A204.1 (cell line): ENCODE measurements at regions not wholly inside any gene's neighbourhood (a gene's known extent, or its start where the extent isn't known, plus 50 kb on each side); places are given as distances from the start of the nearest gene placed in this dataset.
"Not testable (repeated sequence)": the region's sequence is repeated elsewhere in the genome, so short reads cannot be mapped to it uniquely, and the experiment has no call there.

Experiments used
- FAIRE-seq: peaks from 2 replicates; lab custom pipeline; 2012; peaks lifted over from hg19 to GRCh38; lab: Jason Lieb, UNC

DNA sequence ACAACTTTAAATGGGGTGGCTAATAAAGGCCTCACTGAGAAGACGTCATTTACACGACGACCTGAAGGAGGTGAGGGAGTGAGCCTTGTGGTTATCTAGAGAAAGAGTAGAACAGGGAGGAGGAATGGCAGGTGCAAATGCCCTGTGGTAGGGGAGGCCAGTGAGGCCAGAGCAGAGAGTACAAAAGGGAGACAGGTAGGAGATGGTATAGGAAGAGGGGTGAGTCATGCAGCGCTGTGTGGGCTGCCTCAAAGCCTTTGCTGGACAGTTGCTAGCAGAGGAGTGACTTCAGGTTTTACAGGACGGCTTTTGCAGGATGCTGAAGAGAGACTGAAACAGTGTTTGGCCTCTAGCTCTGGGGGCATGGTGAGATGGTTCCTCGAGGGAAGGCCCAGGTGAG is 116.0 kb downstream of the IER5 start:
- no peak for FAIRE-seq

DNA sequence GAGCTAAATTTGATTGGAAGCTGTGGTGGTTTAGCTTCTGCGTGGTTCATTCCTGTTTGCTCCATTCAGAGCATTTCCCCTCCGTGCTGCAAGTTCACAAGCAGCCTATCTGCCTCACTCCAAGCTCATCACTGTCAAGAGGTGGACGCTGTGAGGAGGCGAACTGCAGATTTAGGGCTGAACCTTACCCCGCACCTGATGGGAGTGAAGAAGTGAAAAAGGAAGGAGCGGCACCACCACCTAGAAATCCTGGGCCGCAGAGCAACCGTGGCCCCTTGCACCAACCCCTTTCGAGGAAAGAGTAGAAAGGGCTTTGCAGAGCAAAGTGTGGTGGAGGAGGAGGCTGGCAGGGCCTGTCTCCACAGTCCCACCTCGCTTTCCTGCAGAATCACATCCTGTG is 117.4 kb downstream of the IER5 start:
- no peak for FAIRE-seq

DNA sequence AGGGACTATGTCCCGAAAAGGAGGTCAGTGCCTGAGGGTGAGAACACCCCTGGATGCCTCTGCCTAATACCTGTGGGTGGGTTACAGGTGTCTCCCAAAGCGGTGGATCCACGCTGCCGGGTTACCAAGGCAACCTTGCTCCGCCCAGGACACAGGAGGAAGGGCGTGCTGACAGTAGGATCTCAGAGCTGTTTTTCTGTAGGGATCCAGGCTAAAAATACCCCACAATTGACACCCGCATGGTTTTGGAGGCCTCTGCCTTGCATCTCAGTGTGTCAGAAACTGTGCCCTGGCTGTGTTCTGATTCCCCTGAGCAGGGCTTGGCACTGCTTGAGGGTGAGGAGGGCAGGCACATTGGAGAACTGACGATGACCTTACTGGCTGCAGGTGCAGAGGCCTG is 118.0 kb downstream of the IER5 start:
- FAIRE-seq, result no peak

DNA sequence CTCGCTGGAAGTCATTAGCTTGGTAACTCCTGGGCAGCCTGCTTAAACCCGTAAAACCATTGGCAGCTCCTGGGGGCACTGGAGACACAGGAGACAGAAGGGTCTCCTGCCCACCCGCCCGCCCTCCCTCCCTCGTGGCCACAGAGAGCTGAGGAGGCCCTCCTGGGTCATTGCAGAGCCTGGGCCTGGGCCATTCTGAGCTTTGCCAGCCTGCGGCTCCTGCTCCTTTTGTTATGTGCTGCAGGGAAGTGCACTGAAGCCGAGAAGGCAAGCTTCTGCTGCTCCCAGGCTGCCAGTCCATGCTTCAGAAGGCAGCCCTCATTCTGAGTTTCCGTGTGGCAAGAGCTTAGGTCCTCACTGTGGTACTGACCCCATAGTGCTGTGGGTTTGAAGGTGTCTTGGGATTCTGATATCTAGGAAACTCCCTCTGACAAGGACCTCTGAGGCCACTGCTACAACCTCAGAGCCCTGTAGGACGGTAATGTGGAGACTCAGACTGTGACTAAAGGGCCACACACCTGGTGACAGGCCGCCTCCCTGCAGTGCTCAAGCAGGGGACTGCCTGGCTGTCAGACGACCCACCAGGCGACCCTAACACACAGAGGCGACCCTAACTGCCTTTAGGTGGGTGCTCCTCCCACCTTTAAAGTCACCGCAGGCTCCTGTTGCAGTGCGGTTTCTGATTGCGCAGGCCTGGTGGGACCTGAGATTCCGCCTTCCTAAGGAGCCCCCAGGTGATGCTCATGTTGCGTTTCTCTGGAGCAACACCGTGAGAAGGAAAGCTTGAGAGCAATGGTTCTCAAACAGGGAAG is 118.7 kb downstream of the IER5 start:
- no peak for FAIRE-seq

DNA sequence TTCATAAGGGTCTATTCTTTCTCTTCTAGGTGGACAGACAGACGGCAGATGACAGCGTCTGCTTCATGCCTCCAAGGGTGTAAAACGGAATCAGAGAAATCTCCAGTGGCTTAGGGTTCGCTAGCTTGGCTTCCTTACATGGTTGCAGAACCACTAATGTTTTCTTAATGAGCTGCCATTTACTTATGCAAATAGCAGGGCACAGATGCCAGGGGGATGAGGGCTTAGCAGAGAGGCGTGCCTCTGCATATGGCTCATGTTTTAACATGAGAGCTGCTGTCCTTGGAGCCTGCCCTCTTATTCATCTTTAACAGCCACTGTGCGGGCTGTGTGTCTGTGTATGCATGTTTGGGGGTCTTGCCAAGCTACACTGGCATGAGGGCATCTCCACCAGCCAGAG is 119.6 kb downstream of the IER5 start:
- no peak for FAIRE-seq

DNA sequence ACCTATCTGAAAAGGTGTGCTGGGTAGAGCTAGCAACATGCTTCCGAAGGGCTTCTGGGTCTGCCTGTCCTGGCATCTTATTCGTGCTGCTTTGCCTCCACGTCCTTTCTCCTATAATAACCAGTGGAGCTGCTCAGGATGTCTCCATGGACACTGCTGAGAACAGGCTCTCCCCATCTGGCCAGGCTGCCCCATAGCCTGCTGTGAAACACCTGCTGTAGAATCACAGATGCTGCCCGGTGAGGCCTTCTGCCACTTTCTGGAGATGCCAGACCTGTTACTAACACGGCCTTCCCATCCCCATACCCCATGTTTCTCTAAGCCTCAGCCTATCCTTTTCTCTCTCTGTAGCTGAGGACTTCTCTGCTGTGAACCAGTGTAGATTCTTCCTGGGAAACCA is 120.5 kb downstream of the IER5 start:
- FAIRE-seq, result no peak

DNA sequence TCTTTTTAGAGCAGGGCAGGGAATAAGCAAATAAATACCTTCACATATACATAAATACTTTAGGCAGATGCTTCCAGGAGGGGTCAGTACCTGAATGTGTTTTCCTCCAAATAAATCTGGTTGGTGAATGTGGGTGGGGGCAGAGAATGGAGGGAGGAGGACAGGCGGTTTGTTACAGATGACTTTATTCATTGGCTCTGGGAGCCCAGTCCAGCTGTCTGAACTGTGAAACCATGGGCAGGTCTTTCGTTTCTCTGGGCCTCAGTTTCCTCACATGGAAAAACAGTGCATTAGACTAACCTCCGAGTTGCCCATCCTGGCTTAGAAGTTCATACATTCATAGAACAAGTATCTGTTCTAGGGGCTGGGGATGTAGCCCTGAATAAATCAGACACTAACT is 124.6 kb downstream of the IER5 start:
- no peak for FAIRE-seq

DNA sequence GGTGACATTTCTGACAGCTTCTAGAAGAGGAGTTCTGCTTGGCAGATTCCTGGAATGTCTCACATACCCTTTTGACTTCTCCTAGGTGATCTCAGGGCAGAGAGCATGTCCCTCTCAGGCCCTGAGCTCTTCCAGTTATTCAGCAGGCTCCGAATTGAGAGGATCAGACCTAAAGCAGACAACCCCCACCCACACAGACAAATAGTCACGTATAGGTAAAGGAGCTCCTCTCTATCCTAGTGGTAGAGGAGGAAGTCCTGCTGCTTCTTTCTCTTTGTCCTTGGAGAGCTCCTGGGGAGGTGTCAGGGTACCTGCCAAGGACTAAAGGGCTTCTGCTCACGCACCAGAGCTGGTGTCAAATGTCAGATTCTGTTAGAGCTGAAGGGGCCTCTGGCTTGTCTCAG is 128.1 kb downstream of the IER5 start:
- no peak for FAIRE-seq

DNA sequence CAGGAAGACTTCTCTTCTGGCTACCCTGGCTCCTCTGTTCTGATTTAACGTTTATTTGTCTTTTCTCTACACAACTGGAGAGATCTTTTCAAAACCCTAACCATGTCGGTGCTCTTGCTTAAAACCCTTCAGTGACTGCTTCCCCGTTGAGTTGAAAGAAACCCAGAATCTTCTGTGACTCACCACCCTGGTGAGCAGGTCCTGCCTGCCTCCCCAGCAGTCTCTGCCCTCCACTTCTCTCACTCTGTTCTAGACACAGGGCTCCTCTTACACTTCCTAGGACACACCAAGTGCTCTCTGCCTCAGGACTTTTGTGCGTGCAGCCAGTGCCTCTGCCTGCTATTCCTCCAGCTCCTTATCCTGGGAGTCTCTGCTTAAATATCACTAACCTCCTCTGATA is 131.4 kb downstream of the IER5 start:
- no peak for FAIRE-seq

DNA sequence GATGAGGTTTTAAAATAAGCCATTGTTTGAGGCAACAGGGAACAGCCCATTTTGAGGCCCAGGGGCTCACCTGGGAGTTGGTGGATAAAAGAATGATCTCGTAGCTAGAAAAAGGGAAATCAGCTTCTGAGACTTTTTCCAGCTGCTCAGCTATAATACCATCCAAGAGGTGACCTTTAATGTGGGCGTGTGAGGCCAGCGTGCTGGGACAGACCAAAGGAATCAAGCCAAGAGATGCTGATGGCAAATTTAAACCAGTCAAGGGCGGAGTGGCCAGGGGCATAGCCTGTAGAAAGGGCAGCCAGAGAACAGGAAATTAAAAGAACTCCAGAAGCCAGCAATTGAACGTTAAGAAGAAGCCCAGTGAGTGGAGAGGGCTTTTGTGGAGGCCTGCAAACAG is 132.6 kb downstream of the IER5 start:
- FAIRE-seq, result no peak

DNA sequence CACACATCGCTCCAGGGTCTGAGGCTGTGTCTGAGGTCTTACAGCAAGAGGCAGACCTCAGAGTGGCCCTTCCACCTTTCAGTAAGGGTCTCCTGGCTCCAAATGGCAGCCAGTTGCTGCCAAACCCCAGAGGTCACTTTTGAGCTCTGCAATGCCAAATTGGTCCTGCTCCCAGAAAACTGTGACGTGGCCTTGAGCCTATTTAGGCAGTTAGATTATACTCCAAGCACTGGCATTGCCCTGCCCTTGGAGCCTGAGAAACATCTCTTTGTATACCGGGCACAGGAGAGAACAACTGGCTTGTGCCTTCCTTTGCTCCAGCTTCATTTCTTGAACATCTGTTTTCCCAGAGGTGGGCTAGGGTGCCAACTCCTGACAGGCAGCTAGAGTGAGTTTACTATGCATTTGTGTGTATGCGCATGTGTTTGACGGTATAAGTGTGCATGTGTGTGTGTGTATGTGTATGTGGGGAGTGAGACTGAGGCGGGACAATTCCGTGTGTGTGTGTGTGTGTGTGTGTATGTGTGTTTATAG is 134.5 kb downstream of the IER5 start:
- FAIRE-seq, result no peak

DNA sequence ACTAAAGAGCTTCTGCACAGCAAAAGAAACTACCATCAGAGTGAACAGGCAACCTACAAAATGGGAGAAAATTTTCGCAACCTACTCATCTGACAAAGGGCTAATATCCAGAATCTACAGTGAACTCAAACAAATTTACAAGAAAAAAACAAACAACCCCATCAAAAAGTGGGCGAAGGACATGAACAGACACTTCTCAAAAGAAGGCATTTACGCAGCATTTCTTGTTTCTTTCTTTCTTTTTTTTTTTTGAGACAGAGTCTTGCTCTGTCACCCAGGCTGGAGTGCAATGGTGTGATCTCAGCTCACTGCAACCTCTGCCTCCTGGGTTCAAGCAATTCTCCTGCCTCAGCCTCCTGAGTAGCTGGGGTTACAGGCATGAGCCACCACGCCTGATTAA is 138.2 kb downstream of the IER5 start:
- not testable (repeated sequence) for FAIRE-seq

DNA sequence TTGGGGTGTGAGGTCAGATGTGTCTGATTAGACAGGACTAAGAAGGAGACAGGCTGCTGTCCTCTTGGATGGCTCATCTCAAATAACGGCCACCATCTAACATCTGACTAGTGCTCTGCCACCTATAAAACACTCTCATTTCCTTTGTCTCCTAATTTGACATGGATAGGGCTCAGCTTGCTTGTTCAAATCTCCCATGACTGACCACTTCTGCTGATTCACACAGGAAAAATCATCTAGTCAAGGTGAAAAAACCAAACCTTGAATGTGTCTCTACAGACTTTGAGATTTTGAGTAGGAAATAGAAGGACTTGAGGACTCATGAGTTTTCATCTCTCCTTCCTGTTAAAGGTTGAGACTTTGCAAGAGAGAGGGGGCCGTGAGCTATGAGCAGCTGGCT is 150.6 kb downstream of the IER5 start:
- FAIRE-seq, result no peak

DNA sequence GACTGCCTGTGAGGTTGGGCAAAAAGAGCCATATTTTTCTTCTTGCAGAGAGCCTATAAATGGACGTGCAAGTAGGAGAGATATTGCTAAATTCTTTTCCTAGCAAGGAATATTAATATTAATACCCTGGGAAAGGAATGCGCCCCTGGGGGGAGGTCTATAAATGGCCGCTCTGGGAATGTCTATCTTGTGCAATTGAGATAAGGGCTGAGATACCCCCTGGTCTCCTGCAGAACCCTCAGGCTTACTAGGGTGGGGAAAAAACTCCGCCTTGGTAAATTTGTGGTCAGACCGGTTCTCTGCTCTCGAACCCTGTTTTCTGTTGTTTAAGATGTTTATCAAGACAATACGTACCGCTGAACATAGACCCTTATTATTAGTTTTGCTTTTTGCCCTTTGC is 157.8 kb downstream of the IER5 start:
- not testable (repeated sequence) for FAIRE-seq

DNA sequence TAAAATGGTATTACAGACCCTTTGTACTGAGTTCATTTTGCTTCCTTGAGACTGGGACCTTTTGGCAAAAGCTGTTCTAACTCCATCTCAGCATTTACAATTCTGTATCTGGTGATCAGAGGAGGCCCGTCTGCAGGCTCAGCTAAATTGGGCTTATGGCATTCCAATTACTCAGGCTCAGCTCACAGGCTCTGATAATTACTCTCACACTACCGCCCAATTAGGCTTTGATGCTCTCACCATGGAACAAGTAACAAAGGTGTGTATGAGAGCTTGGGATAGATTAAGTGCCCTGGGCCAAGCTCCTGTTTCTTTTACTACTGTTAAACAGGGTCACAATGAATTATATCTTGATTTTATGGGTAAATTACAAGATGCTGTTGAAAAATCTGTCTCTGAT is 159.9 kb downstream of the IER5 start:
- FAIRE-seq, result not testable (repeated sequence)

DNA sequence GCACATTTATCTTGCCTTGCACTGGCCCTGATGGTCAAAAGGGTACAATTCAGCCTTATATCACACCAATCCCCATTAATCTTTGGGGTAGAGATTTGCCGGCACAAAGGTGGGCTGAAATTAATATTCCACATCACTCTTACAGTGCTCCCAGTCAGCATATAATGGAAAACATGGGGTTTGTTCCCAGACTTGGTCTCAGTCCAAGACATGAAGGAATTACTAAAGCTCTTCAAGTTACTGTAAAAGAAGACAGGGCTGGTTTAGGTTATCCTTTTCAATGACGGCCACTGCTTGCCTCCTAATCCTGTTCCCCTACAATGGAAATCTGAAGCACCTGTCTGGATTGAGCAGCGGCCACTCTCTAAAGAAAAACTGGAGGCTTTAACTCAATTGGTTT is 160.7 kb downstream of the IER5 start:
- no peak for FAIRE-seq

DNA sequence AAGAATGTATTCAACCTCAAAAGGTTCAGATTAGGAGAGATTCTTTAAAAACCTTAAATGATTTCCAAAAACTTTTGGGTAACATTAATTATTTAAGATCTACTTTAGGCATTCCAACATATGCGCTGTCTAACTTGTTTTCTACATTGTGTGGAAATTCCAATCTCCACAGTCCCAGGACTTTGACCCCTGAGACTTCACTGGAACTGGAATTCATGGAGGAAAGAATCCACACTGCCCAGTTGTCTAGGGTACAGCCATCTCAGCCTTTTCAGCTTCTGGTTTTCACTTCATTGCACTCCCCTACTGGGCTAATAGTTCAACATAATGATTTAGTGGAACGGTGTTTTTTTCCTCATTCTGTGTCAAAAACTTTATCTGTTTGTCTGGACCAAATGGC is 161.5 kb downstream of the IER5 start:
- FAIRE-seq, result no peak

DNA sequence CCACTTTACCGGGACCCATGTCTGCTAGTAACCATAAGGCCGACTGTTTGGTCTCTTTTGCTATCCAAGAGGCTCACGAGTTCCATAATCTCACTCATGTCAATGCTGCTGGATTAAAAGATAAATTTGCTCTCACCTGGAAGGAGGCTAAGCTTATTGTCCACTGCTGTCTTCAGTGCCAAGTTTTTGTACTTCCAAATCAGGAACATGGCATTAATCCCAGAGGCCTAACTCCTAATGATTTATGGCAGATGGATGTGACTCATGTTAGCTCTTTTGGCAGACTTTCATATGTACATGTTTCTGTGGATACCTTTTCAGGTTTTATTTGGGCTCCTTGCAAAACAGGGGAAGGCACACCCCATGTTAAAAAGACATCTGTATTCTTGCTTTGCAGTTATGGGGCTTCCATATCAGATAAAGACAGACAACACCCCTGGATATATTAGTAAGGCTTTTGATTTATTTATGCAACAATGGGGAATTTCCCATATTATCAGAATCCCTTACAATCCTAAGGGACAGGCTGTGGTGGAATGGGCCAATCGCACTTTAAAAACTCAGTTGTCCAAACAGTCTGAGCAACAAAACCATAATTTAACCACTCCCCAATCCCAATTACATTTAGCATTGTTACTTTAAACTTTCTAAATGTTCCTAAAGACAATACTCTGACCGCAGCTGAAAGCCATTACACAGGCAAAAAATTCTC is 162.7 kb downstream of the IER5 start:
- no peak for FAIRE-seq

DNA sequence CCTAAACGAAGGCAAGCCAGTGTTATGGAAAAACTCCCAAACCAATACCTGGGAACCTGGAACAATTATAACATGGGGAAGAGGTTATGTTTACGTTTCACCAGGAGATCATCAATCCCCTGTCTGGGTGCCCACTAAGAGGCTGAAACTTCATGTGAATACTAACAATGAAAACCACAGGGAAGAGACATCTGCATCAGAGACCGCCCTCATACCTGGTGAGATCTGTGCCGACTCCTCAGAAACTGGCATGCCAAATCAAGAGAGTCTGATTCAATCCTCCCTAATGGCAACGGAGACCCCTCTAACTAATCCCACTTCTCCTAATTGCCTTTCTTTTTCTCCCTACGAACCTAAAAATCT is 163.2 kb downstream of the IER5 start:
- FAIRE-seq, result no peak

DNA sequence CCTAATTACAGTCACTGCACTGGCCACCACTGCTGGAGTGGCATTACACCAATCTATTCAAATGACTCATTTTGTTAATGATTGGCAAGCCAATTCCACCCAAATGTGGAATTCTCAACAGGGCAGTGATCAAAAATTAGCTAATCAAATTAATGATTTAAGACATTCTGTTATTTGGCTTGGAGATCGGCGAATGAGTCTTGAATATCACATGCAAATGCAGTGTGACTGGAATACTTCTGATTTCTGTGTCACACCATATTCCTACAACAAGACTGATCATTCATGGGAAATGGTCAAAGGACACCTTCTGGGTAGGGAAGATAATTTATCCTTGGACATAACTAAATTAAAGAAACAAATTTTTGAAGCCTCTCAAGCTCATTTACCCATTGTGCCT is 165.1 kb downstream of the IER5 start:
- not testable (repeated sequence) for FAIRE-seq

DNA sequence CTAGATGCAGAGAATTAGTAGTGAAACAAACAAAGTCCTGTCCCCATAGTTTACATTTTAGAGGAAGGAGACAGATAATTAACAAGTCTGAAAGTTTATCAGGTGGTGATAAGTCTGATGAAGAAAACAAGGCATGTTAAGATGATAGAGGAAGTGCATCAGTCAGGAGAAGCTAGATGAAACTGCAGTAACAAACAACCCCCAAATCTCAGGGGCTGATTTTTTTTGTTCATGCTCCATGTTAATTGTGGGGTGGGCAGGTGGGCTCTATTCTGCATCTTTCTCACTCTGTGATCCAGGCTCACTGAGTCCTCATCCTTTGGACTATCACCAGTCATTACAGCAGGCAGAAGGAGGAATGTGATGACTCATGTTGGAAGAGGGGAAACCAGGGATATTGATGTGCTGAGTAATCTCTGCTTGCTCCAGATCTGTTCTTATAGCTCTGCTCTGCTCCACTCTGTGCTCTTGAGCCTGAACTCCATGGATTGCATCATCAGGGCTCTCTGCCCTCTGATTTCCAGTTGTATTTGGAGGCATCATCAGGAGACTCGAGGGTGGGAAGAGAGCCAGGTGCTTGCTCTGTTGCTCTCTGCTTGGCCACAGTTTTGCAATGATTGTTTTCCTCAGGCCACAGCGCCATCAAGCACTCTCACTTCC is 166.9 kb downstream of the IER5 start:
- FAIRE-seq, result no peak

DNA sequence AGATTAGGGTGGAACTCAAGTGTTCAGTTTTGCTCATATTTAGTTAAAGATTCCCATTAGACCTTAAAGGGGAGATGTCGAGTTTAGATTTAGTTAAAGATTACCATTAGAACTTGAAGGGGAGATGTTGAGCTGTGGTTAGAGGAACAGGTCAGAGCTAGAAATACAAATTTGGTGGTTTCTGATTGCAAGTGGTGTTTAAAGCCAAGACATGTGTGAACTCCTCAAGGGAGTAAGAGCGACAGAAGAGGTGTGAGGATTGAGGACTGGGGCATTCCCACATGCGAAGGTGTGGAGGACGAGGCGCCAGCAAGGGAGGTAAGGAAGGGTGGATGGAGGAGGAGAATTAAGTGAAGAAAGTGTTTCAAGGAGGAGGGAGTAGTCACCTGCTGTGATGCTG is 168.6 kb downstream of the IER5 start:
- FAIRE-seq, result no peak

DNA sequence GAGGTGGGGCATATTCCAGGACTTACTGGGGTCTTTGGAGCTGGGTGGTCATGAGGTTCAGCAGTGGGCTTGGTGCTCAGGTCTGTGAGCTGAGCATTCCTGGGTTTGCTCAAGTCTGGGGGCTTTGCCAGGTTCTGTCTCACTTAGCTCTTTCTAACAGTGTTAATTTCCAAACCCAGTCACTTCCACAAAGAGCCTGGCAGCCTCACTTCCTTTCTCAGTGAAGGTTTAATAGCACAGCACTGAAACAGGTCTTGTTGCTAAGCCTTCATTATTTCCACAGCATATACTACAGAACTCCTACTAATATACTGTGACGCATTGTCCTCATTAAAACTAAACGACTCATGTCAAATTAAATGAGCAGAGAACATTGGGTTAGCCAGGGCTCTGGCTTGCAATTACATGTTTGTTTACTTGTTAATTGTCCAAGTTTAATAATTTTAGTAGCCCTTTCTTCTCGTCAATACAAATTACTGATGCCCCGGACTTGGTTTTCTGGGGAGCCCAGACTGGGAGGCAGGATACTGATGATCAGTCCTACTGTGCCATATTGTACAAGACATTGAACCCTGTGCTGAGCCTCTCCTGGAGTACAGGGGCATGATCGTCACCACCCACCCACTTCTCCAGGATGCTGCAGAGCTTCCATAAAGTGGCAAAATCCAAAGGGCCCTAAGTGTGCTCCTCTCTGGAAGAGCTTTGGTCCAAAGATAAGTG is 170.7 kb downstream of the IER5 start:
- FAIRE-seq, result no peak
